Astrocyte of the hippocampus (primary cell): ENCODE measurements at regions not wholly inside any gene's neighbourhood (a gene's known extent, or its start where the extent isn't known, plus 50 kb on each side); places are given as distances from the start of the nearest gene placed in this dataset.

Experiments
- DNase-seq: peaks from one replicate; pipeline ENCODE4 v3.0.0; 2011; ENCODE audit warnings: low read depth, low spot score

DNA sequence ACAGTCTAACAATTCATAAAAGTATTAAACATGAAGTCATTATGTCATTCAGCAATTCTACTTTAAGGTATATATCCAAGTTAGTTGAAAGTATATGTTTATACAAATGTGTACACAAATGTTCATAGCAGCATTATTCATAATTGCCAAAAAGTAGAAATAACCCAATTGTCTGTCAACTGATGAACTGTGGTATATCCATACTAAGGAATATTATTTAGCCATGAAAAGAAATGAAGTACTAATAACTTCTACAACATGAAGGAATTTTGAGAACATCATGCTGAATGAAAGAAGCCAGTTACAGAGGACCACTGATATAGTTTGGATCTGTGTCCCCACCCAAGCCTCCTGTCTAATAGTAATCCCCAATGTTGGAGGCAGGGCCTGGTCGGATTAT lies 224.3 kb downstream of the SPATA31D1 start:
- no peak for DNase-seq

DNA sequence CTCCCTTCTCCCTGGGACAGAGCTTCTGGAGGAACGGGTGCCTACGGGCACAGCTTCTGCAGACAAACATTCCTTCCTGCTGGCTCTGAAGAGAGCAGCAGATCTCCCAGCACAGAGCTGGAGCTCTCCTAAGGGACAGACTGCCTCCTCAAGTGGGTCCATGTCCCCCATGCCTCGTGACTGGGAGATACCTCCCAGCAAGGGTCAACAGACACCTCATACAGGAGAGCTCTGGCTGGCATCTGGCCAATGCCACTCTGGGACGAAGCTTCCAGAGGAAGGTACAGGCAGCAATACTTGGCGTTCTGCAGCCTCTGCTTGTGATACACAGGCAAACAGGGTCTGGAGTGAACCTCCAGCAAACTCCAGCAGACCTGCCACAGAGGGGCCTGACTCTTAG lies 227.9 kb downstream of the SPATA31D1 start:
- DNase-seq = no peak

DNA sequence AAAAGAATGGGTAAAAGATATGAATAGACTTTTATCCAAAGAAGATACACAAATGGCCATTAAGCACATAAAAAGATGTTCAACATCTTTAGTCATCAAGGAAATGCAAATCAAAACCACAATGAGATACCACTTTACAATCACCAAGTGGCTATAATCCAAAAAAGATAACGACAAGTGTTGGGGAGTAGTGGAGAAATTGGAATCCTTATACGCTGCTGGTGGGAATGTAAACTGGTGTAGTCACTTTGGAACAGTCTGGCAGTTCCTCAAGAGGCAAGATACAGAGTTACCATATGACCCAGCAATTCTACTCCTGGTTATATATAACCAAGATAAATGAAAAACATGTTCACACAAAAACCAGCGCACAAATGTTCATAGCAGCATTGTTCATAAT lies 234.9 kb downstream of the SPATA31D1 start:
- DNase-seq = peak; percentile 31

DNA sequence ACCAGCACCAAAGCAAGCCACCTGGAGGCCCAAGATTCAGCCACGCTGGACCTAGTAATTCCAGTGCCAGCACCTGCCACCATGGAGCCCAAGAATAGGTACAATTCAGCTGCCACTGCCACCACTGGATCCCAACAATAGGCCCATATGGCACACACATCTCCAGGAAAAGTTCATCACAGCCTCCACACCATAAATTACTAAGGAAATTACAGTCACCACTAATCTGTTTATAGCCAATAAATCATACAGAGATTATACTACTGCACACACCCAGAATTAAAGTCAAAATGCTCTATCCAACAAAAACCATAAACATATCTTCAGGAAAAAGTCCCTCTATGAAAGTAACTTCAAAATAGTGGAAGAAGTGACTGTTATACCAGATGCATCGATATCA lies 242.8 kb downstream of the SPATA31D1 start:
- DNase-seq = no peak

DNA sequence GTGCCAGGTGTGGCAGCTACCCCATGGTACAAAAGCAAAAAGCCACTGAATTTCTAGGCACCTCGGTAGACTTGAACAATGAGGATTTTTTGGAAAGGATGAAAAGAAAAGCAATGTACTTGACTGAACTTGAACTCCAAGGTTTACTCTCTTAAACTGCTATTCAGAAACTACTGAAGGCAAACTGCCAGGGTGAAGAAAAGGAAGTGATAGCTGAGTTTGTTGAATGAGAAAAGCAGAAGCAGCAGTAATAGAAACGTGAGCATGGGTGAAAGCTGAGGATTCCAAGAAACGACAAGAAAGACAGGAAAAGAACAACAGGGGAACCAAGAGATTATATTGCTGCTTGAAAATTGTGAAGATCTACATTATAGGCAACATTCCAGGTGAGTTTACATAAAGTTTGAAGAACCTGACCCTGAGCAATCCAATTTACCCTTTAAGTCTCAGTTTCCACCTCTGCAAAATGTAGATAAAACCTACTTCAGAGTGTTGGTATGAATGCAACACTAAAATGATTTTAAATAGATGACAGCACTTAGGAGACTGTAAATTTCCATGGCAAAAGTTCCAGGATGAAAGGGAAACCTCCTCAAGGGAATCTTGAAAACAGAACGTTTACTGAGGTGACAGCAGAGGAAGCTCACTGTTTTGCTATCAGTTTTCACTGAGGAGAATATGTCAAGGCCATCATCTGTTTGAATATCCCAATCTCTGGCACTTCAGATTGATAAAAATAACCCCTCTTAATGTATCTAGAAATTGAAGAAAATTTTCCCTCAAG lies 245.8 kb downstream of the SPATA31D1 start:
- DNase-seq = no peak

DNA sequence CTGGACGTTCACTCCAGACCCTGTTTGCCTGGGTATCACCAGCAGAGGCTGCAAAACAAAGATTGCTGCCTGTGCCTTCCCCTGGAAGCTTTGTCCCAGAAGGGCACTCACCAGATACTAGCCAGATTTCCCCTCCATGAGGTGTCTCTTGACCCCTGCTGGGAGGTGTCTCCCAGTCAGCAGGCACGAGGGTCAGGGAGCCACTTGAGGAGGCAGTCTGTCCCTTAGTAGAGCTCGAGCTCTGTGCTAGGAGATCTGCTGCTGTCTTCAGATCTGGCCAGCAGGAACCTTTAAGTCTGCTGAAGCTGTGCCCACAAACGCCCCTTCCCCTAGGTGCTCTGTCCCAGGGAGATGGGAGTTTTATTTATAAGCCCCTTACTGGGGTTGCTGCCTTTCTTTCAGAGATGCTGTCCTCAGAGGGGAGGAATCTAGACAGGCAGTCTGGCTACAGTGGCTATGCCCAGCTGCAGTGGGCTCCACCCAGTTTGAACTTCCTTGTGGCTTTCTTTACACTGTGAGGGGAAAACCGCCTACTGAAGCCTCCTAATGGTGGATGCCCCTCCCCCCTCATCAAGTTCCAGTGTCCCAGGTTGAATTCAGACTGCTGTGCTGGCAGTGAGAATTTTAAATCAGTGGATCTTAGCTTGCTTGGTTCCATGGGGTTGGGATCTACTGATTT lies 253.9 kb downstream of the SPATA31D1 start:
- DNase-seq = no peak

DNA sequence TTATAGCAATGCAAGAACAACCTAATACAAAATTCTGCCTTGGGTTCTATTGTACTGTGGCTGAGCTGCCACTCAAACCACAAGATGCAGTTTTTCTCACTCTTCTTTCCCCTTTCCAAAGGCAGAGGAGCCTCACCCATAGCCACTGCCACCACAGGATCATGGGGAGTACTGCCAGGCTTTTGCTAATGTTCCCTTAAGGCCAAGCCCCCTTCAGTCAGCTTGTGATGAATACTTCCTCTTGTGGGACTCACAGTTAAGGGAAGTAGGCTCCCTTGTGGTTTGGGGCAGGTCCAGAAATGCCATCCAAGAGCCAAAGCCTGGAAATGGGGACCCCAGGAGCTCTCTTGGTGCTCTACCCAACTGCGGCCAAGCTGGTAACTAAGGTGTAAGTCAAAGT lies 258.7 kb downstream of the SPATA31D1 start:
- peak; percentile 15 for DNase-seq

DNA sequence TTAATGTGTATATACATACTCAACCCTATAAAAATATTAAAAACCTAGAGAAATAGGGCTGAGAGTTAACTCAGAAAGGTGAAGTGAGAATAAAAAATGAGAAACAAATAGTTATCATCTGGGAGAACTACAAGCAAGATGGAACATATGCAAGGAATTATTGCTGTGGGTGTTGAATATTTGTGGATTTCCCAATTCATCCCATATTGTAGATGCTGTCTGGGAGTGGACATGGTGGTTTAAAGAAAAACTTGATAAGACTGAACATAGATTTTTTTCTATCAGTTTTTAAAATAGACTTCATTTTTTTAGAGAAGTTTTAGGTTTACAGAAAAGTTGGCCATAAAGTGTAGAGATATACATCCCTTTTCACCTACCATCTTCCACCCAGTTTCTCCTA lies 263.5 kb downstream of the SPATA31D1 start:
- no peak for DNase-seq

DNA sequence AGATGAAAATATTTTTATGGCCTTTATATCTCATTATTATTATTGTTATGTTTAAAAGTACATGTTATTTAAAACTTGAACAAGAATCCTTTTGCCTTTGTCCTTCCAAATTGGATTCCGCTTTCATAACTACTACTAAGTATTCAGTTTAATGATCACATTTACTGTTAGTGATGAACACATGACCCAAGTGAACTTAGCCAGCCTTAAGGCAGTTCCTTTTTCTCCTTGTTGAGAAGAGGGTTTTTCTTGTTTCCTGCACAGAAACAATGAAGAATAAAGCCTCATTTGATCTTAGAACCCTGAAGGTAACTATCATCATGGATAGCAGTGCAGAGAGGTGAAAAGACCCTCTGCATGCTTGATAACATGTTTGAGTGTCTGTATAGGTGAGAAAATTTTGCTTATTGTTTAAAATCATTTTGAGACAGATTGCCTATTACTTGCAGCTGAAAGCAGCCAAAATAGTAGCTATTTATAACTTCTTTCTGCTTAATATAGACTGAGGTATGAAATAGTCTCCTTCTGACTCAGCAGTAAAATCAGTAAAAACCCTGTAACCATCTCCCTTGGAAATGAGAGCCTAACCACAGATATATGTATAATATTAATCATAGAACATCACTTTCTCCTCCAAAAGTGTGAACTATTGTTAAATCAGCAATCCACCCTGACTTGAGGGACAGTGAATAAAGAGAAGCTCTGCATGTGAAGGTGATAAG lies 266.2 kb downstream of the SPATA31D1 start:
- DNase-seq = no peak

DNA sequence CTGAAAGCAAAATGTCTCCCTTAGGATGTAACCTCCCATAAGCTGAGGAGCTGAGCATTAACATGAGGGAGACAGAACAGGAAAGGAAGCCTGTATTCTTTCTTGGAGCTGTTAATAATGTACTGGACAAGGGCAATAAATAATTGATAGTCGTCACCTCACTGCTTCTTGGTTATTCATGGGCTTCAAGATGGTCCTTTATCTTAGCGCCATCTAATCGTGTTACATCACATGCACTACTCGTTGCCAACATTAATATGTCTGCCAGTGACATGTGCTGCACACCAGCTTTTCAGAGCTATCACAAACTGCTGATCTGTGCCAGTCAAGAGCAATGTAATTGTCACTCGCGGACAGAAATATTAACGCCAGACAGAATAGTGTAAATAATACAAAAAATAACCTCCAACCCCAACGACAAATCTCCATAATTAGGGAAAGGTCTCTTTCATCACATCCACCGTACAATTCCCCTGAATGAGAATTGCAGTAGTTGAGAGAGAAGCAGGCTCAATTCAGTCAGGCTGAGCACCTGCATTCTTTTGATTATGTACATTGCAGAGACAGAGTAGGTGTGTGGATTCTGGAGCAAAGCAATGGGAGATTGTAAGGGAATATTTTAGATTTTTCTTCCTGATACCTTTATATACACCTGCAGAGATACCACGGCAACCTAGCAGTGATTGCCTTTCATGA lies 267.1 kb downstream of the SPATA31D1 start:
- no peak for DNase-seq

DNA sequence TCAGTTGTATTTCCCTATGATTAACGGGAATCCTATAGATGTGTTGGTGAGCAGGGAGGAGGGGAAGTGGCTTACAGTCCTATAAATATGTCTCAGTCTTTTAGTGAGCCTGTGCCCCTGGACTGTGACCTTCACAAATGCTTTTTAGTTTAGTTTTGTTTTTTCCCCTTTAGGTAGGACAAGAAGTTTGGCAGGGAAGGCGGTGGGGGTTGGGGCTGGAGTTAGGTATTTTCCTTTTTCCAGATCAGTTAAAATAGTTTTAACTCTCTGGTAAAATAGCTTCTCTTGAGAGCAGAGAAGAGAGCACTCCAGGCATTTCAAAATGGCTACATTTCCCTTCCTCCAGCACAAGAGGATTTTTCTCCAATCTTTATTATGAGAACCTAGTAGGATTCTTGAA lies 272.1 kb downstream of the SPATA31D1 start:
- no peak for DNase-seq

DNA sequence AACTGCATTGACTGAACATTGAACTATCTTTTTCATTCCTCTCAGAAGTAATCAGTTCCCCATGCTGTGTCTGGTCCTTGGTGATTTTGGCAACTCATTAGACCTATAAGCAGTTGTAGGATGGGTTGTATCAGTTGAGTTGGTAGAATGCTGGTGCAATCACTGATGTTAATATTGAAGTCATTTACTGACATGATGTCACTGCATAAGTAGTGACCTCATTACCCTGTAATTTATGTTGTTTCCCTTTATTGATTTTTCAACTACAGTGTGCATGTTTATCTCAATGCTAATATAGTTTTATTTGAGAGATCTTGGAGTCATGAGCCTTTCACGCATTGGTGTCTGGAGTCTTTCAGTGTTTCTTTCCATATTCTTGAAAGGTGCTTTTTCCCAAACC lies 275.0 kb downstream of the SPATA31D1 start:
- DNase-seq = no peak

DNA sequence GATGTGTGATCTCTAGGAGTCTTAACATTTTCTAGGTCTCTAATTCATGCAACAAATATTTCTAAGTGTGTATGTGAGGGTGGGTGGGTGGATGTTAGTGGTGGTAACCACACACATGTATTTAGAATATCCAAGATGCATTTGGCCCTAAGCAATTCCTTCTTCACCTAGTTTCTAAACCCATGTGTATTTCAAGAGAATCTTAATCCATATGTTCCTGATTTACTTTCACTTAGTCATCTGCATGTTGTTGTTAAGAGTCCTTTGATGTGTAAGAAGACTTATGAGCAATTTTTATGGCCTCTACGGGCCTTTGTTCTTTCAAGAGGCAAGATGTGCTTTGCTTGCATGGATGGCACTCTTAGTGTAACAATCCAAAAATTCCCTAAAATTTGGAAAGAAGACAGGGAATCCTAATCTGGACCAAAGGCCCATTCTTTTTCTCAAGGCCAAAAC lies 282.6 kb downstream of the SPATA31D1 start:
- peak; percentile 26 for DNase-seq

DNA sequence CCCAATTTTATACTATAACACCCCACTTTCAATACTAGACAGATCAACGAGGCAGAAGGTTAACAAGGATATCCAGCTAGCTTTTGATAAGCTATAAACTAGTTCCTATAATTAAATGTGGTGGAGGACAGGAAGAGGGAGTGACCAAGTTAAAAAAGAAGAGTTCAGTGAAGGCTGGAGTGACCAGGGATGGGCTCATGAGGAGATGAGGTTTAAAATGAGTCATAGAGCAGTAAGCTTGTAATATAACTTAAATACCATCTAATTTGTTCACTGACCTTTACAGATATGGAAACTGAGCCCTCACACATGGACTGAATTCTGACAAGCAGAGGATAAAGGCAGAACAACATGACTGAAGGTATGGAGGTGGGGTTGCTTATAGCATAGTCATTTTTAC lies 284.5 kb downstream of the SPATA31D1 start:
- DNase-seq = no peak

DNA sequence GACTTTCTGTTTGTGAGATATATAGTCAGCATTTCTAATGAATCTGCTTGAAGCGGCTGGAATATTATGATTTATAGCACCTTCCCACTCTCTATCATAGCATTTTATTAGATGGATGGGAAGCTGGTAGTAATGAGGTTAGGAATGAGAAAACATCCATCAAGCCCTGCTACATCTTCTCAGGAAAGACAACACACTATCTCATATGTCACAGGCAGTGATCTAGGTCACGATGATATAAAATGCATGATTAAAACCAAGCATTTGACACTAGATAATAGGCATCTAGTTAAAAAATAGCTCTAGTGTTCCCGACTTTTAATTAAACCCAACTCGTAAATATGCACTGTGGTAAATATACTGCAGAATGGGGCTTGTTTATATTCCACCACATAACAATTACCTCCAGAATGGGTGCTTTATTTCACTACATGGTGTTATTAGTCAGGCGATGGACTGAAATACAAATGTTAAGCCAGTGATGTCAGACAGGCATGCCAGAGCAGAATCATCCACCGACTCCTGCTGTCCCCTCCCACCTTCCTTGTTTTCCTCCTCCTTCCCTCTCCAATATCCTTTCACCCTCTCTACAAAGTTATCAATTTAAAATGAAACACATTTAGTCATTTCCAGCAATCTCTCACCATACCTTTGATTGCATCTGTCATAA lies 286.8 kb downstream of the SPATA31D1 start:
- DNase-seq = no peak

DNA sequence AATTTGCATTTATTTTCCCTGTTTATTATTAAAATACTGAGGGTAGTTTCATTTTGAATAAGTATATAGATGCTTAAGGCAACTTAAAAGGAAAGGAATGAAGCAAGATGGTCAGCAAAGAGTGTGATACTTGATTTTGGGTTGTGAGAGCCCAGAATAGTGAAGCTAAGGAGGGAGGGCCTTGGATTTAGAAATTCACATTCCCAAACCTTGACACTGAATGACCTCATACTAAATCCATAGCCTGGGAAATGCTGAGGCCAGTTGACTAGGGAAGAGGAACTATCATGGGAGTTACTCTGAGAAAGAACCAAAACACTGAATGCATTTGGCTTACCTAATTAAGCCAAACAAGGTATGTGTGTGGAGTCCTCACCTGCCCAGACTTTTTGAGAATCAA lies 292.5 kb downstream of the SPATA31D1 start:
- DNase-seq = no peak

DNA sequence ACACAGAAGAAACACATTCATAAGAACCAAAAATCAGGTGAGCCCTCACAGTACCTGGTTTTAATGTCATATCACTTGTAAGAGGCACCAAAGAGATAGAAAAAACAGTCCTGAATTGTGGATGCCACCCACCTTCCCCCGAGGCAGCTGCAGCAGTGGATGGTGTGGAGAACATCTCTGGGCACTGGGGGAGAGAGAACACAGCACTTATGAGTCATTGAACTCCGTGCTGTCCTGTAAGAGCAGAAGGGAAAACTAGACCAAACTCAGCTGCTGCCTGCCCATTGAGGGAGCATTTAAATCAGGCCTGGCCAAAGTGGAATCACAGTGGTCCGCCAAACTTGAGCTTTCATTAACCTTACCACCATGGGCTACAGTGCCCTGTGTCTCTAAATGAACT lies 296.2 kb downstream of the SPATA31D1 start:
- DNase-seq = no peak

DNA sequence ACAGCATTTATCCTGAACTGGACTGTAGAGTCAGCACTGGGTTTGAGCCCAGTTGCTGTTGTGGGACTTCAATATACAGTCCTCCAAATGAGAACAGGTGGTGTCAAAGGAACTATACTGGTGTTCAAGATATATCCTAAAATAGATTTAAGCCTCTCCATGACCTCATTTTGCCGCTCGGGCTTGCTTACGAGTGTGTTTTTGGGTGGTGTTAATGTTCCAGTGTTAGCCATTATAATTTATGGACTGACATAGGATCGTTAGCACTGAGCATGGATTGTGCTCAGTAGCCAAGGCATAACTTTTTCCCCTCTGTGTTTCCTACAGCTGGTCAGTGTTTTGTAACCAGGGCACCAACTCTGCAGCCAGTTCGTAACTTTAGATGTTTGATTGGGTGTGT lies 306.6 kb downstream of the SPATA31D1 start:
- DNase-seq = no peak

DNA sequence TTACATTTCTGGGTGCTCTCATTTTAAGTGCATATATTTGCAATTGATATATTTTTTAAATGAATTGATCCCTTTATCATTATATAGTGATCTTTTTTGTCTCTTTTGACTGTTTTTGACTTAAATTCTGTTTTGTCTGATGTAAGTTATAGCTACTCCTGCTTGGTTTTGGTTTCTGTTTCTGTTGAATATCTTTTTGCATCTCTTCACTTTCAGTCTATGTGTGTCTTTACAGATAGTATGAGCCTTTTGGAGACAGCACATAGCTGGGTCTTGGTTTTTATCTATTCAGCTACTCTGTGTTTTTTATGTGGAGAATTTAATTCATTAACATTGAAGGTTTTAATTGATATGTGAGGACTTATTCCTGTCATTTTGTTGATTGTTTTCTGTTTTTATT lies 311.3 kb downstream of the SPATA31D1 start:
- DNase-seq = no peak

DNA sequence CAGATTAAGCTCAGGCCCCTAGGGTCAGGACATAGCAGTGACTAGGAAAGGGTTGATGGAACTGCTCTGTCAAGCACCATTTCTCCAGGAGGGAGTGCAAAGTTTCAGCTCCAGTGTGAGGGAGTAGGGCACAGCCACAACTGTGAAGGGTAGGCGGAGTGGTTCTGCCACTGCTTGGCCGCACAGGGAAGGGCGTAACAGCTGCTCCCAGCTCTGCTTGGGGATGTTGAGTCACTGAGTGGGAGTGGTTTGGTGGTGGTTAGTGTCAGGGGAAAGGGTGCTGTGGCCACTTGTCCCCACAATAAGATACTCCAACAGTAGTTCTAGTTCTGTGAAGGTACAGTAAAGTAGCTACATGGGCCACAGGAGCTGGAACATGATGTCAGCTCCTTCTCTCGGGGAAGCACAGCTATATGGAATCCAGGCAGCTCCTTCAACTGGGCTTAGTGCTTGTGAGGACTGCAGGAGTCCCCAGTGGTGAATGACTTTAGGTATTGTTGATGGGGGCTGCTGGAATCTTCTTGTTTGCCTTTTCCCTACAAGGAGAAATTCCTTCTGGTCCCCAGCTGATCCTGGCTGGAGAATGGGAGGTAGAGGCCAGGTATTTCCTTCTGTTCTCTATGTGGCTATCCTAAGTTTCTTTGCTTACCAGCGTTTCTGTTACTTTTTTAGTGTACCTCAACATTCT lies 314.5 kb downstream of the SPATA31D1 start:
- DNase-seq = no peak

DNA sequence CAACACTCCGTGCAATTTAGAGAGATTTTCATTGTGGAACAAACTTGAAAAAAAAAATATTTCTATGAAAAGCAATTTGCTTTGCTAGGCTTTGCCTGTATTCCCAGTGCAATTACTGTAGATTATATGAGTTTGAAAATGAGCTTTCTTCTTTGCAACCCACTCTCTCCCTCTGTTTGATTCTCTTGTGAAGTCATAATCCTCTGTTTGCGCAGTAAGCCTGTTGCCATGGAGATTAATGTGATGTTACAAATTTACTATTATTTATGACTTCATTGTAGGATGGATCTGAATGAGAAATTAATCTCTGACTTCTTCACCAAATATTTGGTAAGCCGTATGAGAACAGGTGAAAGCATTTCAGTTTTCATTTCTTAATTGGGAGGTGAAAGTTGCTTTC lies 320.3 kb downstream of the SPATA31D1 start:
- DNase-seq = no peak
